ENCODE measurements at regions not wholly inside any gene's neighbourhood (a gene's known extent, or its start where the extent isn't known, plus 50 kb on each side); places are given as distances from the start of the nearest gene placed in this dataset.
"Not testable (repeated sequence)": the region's sequence is repeated elsewhere in the genome, so short reads cannot be mapped to it uniquely, and the experiment has no call there.

DNA sequence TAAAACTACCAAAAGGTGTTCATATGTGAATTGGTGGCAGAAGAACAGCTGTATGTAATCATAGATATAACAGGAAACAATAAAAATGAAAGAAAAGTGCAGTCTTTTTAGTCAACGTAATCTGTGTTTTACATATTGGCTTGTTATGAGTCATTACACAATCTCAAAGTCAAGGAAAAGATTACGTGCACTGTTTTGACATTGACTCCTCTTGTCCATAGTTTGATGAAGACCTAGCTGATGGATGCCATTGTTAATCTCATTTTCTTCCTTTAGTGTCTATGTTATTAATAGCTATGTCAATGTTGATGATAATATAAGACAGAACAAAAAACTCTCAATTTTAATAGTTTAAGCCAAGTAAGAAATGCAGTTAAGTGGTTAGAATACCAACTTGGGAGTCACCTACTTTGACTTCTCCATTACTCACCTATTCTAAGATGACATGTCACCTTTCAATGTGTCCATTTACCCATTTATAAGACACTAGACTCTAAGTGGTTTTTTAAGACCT is 84.5 kb upstream of the SAMSN1 start:
- Mint-ChIP-seq H3K36me3 (no peaks in the 10 kb centered on the region), H3K4me1 (peaks cover 5% of the 10 kb centered on the region), H3K9me3 (no peaks in the 10 kb centered on the region), H3K27me3 (ENCODE audit: insufficient read depth, low read depth) (no peaks in the 10 kb centered on the region), H3K4me3 (no peak overlapping the region), H3K27ac (no peak overlapping the region)
- Histone ChIP-seq H3F3A (ENCODE audit: low read depth) (no peaks in the 10 kb centered on the region), H4K20me1 (ENCODE audit: low read depth) (no peaks in the 10 kb centered on the region), H3K9ac (no peak overlapping the region), H3K36me3 (no peaks in the 10 kb centered on the region), H3K4me1 (no peaks in the 10 kb centered on the region), H3K27me3 (no peaks in the 10 kb centered on the region), H2AFZ (replicated peaks) (no peak overlapping the region), H3K27ac (no peak overlapping the region), H3K9me3 (ENCODE audit: low read depth) (no peaks in the 10 kb centered on the region), H3K79me2 (ENCODE audit: low read depth) (no peaks in the 10 kb centered on the region), H3K4me2 (no peak overlapping the region), H3K4me3 (no peak overlapping the region)
- DNase-seq (ENCODE audit: low spot score) = no peak
- TF ChIP-seq EZH2 (IDR thresholded peaks at IDR 0.05) (no peak), EZH2phosphoT487 (IDR thresholded peaks at IDR 0.05) (no peak)
- TF ChIP-seq, protein P1, sequence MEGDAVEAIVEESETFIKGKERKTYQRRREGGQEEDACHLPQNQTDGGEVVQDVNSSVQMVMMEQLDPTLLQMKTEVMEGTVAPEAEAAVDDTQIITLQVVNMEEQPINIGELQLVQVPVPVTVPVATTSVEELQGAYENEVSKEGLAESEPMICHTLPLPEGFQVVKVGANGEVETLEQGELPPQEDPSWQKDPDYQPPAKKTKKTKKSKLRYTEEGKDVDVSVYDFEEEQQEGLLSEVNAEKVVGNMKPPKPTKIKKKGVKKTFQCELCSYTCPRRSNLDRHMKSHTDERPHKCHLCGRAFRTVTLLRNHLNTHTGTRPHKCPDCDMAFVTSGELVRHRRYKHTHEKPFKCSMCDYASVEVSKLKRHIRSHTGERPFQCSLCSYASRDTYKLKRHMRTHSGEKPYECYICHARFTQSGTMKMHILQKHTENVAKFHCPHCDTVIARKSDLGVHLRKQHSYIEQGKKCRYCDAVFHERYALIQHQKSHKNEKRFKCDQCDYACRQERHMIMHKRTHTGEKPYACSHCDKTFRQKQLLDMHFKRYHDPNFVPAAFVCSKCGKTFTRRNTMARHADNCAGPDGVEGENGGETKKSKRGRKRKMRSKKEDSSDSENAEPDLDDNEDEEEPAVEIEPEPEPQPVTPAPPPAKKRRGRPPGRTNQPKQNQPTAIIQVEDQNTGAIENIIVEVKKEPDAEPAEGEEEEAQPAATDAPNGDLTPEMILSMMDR (IDR thresholded peaks at IDR 0.05) = no peak

DNA sequence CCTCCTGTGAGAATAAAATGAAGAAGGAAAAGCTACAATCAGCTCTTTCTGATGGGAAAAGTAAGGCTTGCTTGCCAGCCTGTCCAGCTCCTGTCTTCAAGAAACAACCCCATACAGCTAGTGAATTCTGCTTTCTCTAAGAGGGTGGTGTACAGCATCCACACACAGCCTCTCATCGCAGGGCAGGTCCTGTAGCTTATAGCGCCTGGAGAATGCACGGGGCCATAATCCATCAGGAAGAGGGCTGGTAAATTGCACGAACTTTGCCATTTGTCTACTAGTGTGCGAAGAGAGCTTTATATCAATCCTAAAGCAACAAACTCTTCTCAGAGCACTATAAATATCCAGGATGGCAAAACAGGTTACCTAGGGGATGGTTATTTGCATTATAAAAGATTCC is 83.3 kb upstream of the SAMSN1 start:
- Histone ChIP-seq H3K4me3 (no peak overlapping the region), H3F3A (ENCODE audit: low read depth) (no peaks in the 10 kb centered on the region), H4K20me1 (ENCODE audit: low read depth) (no peaks in the 10 kb centered on the region), H3K9ac (no peak overlapping the region), H3K27me3 (no peaks in the 10 kb centered on the region), H2AFZ (replicated peaks) (no peak overlapping the region), H3K4me2 (no peak overlapping the region), H3K36me3 (no peaks in the 10 kb centered on the region), H3K79me2 (ENCODE audit: low read depth) (no peaks in the 10 kb centered on the region), H3K9me3 (ENCODE audit: low read depth) (no peaks in the 10 kb centered on the region), H3K27ac (no peak overlapping the region), H3K4me1 (no peaks in the 10 kb centered on the region)
- no peak for DNase-seq (ENCODE audit: low spot score)
- Mint-ChIP-seq H3K4me3 (no peak overlapping the region), H3K9me3 (no peaks in the 10 kb centered on the region), H3K27ac (no peak overlapping the region), H3K36me3 (no peaks in the 10 kb centered on the region), H3K4me1 (peaks cover 5% of the 10 kb centered on the region), H3K27me3 (ENCODE audit: insufficient read depth, low read depth) (no peaks in the 10 kb centered on the region)
- TF ChIP-seq, protein P1 (IDR thresholded peaks at IDR 0.05) = no peak
- TF ChIP-seq EZH2phosphoT487 (IDR thresholded peaks at IDR 0.05) (no peak), EZH2 (IDR thresholded peaks at IDR 0.05) (no peak)

- not testable (repeated sequence) for H3K27ac Mint-ChIP-seq; H3K9ac ChIP-seq; H2AFZ ChIP-seq (replicated peaks); H3K27me3 ChIP-seq; H3K27me3 Mint-ChIP-seq (ENCODE audit: insufficient read depth, low read depth); H4K20me1 ChIP-seq (ENCODE audit: low read depth); H3F3A ChIP-seq (ENCODE audit: low read depth); DNase-seq (ENCODE audit: low spot score); H3K36me3 Mint-ChIP-seq; H3K9me3 Mint-ChIP-seq; H3K4me3 ChIP-seq; H3K9me3 ChIP-seq (ENCODE audit: low read depth); H3K27ac ChIP-seq; H3K4me1 ChIP-seq; H3K4me3 Mint-ChIP-seq; H3K79me2 ChIP-seq (ENCODE audit: low read depth); H3K4me2 ChIP-seq; H3K4me1 Mint-ChIP-seq; H3K36me3 ChIP-seq
These were observed 77.0 kb upstream of the SAMSN1 start for GRCh38 chr21:14623079-14623478.

DNA sequence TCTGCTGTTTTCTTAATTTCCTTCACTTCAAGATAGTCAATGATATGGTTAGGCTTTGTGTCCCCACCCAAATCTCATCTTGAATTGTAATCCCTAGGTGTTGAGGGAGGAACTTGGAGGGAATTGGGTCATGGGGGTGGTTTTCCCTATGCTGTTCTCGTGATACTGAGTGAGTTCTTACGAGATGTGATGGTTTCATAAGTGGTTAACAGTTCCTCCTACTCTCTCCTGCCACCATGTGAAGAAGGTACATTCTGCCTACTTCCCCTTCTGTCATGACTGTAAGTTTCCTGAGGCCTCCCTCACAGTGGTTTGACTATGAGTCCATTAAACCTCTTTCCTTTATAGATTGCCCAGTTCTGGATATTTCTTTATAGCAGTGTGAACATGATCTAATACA is 74.0 kb upstream of the SAMSN1 start:
- no peaks in the 10 kb centered on the region for H4K20me1 ChIP-seq (ENCODE audit: low read depth)
- H3K4me1 Mint-ChIP-seq = peaks cover 3% of the 10 kb centered on the region

More for the DNA sequence above, 74.0 kb upstream of the SAMSN1 start:
- H3K27me3 ChIP-seq = no peaks in the 10 kb centered on the region
- Mint-ChIP-seq H3K4me3 (no peak overlapping the region), H3K36me3 (no peaks in the 10 kb centered on the region), H3K9me3 (peaks cover 9% of the 10 kb centered on the region), H3K27me3 (ENCODE audit: insufficient read depth, low read depth) (no peaks in the 10 kb centered on the region), H3K27ac (no peak overlapping the region)
- no peaks in the 10 kb centered on the region for H3K4me1 ChIP-seq
- no peak overlapping the region for H3K4me2 ChIP-seq
- no peak for DNase-seq (ENCODE audit: low spot score)
- no peaks in the 10 kb centered on the region for H3K36me3 ChIP-seq
- no peaks in the 10 kb centered on the region for H3F3A ChIP-seq (ENCODE audit: low read depth)
- no peak overlapping the region for H3K4me3 ChIP-seq
- H3K9ac ChIP-seq = no peak overlapping the region
- no peaks in the 10 kb centered on the region for H3K79me2 ChIP-seq (ENCODE audit: low read depth)
- H3K27ac ChIP-seq = no peak overlapping the region
- no peak overlapping the region for H2AFZ ChIP-seq (replicated peaks)
- TF ChIP-seq EZH2phosphoT487 (IDR thresholded peaks at IDR 0.05) (no peak), EZH2 (IDR thresholded peaks at IDR 0.05) (no peak)
- TF ChIP-seq, protein P1 (IDR thresholded peaks at IDR 0.05) = no peak
- H3K9me3 ChIP-seq (ENCODE audit: low read depth) = no peaks in the 10 kb centered on the region
